HG03342 (cell line): ENCODE measurements at regions not wholly inside any gene's neighbourhood (a gene's known extent, or its start where the extent isn't known, plus 50 kb on each side); places are given as distances from the start of the nearest gene placed in this dataset.

Experiments
- ATAC-seq: cut with Tn5 transposase; IDR thresholded peaks from one replicate; pipeline ENCODE4 v1.9.1; 2021; ENCODE audit warnings: mild to moderate bottlenecking, moderate library complexity; ENCODE audit not compliant: unreplicated experiment

GRCh38 chr6:90807791-90808701 is 221.2 kb upstream of the MAP3K7 start:
- no peak for ATAC-seq

GRCh38 chr6:90805619-90806155 is 218.8 kb upstream of the MAP3K7 start:
- ATAC-seq, result no peak

- no peak for ATAC-seq
Observed at GRCh38 chr6:90803956-90804355, 217.1 kb upstream of the MAP3K7 start.

GRCh38 chr6:90795078-90795477 is 208.2 kb upstream of the MAP3K7 start:
- ATAC-seq, result no peak

- ATAC-seq, result no peak
Observed at GRCh38 chr6:90793771-90794170, 206.9 kb upstream of the MAP3K7 start.

GRCh38 chr6:90790696-90791095 is 203.8 kb upstream of the MAP3K7 start:
- ATAC-seq, result no peak

GRCh38 chr6:90790058-90790457 is 203.2 kb upstream of the MAP3K7 start:
- no peak for ATAC-seq

GRCh38 chr6:90788781-90789180 is 201.9 kb upstream of the MAP3K7 start:
- ATAC-seq, result no peak

GRCh38 chr6:90787446-90787845 is 200.6 kb upstream of the MAP3K7 start:
- no peak for ATAC-seq

- no peak for ATAC-seq
Observed at GRCh38 chr6:90780778-90781177, 193.9 kb upstream of the MAP3K7 start.

- ATAC-seq, result no peak
Observed at GRCh38 chr6:90780141-90780540, 193.3 kb upstream of the MAP3K7 start.

- no peak for ATAC-seq
Observed at GRCh38 chr6:90778417-90779203, 191.7 kb upstream of the MAP3K7 start.

- ATAC-seq, result no peak
Observed at GRCh38 chr6:90770778-90771177, 183.9 kb upstream of the MAP3K7 start.

- no peak for ATAC-seq
Observed at GRCh38 chr6:90765895-90766294, 179.0 kb upstream of the MAP3K7 start.

- ATAC-seq, result no peak
Observed at GRCh38 chr6:90765491-90765890, 178.6 kb upstream of the MAP3K7 start.

- no peak for ATAC-seq
Observed at GRCh38 chr6:90764001-90764400, 177.1 kb upstream of the MAP3K7 start.

- ATAC-seq, result no peak
Observed at GRCh38 chr6:90759664-90760063, 172.8 kb upstream of the MAP3K7 start.

- ATAC-seq, result no peak
Observed at GRCh38 chr6:90758741-90759140, 171.9 kb upstream of the MAP3K7 start.

GRCh38 chr6:90753820-90754643 is 167.2 kb upstream of the MAP3K7 start:
- ATAC-seq, result no peak

GRCh38 chr6:90739802-90740201 is 152.9 kb upstream of the MAP3K7 start:
- no peak for ATAC-seq

- no peak for ATAC-seq
Observed at GRCh38 chr6:90739339-90739738, 152.5 kb upstream of the MAP3K7 start.
